ENCODE measurements at regions not wholly inside any gene's neighbourhood (a gene's known extent, or its start where the extent isn't known, plus 50 kb on each side); places are given as distances from the start of the nearest gene placed in this dataset.

- TF ChIP-seq POLR2AphosphoS5 (IDR thresholded peaks at IDR 0.05; ENCODE audit: low read depth, low read length) (no peak), TAF1 (IDR thresholded peaks at IDR 0.05; ENCODE audit: borderline replicate concordance, low read depth, low read length) (no peak)
Measured at GRCh38 chr6:81451787-81452186, 300.7 kb downstream of the TENT5A start.
